ENCODE measurements at regions not wholly inside any gene's neighbourhood (a gene's known extent, or its start where the extent isn't known, plus 50 kb on each side); places are given as distances from the start of the nearest gene placed in this dataset.

- TF ChIP-seq POLR2A (IDR thresholded peaks at IDR 0.05) = no peak
- TF ChIP-seq, protein P1, sequence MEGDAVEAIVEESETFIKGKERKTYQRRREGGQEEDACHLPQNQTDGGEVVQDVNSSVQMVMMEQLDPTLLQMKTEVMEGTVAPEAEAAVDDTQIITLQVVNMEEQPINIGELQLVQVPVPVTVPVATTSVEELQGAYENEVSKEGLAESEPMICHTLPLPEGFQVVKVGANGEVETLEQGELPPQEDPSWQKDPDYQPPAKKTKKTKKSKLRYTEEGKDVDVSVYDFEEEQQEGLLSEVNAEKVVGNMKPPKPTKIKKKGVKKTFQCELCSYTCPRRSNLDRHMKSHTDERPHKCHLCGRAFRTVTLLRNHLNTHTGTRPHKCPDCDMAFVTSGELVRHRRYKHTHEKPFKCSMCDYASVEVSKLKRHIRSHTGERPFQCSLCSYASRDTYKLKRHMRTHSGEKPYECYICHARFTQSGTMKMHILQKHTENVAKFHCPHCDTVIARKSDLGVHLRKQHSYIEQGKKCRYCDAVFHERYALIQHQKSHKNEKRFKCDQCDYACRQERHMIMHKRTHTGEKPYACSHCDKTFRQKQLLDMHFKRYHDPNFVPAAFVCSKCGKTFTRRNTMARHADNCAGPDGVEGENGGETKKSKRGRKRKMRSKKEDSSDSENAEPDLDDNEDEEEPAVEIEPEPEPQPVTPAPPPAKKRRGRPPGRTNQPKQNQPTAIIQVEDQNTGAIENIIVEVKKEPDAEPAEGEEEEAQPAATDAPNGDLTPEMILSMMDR (IDR thresholded peaks at IDR 0.05 in 8 of 11, conservative IDR thresholded peaks at IDR 0.05 in 3 of 11) = no peak
- TF ChIP-seq POLR2AphosphoS5 (IDR thresholded peaks at IDR 0.05) = no peak
Observed at GRCh38 chr7:125412890-125413665, 483.5 kb upstream of the POT1 start.

Data from spleen (tissue), 7 donors.